HCT116 (cell line): ENCODE measurements at regions not wholly inside any gene's neighbourhood (a gene's known extent, or its start where the extent isn't known, plus 50 kb on each side); places are given as distances from the start of the nearest gene placed in this dataset.

Experiments used
- ATAC-seq: fragments of 200-7000 bp; cut with Tn5 transposase; 2 replicates; pipeline ENCODE4 v1.9.1; 2020; ENCODE audit warnings: mild to moderate bottlenecking, moderate library complexity
- BruUV-seq: library from RNA; stranded (reverse); fragments of 400-500 nt; replicated peaks from 2 replicates; lab custom pipeline; 2021; lab: Mats Ljungman, UMichigan
- CTCF ChIA-PET: fragments of 300-600 bp; sonication (Branson Sonifier 250); formaldehyde crosslinking; loops from one replicate; lab custom pipeline; 2021; ENCODE audit warnings: antibody characterized with exemption; lab: Charles Lee
- POLR2A ChIA-PET: fragments of 300-600, 350-600 bp; sonication (Branson Sonifier 250); formaldehyde crosslinking; loops from one replicate; lab custom pipeline; 2021; ENCODE audit warnings: antibody characterized with exemption; lab: Charles Lee
- RAD21 ChIA-PET, 2 experiments: fragments of 300-600 bp; sonication (Branson Sonifier 250); formaldehyde crosslinking; loops; one replicate each; lab custom pipeline; 2023; ENCODE audit warnings: low total read pairs in 2 of 2; ENCODE audit not compliant: uncharacterized antibody in 2 of 2, unreplicated experiment in 2 of 2, low non-redundant PET in 1 of 2; lab: Charles Lee
- DNase-seq: peaks from one replicate; pipeline ENCODE4 v3.0.0-alpha.2; 2010; ENCODE audit warnings: low read depth, low spot score
- H2AFZ ChIP-seq: fragments of 200-600 bp; shearing (Covaris generic), sonication (generic); 2 replicates; pipeline ENCODE4 v1.6.1; 2017; ENCODE audit warnings: low read depth, mixed run types, mixed read lengths, antibody characterized with exemption, low read length; ENCODE audit not compliant: poor library complexity, severe bottlenecking
- H3K27ac ChIP-seq: 2 replicates; pipeline ENCODE4 v1.5.1; 2012; ENCODE audit warnings: low read depth, low read length
- H3K27me3 ChIP-seq: fragments of 200-600 bp; sonication (generic); 2 replicates; pipeline ENCODE4 v1.6.1; 2016; ENCODE audit warnings: mixed run types, low read length, mixed read lengths; ENCODE audit not compliant: insufficient read depth
- H3K36me3 ChIP-seq, 2 experiments: fragments of 200-500 bp in 1 of 2; fragments of 200-600 bp in 1 of 2; sonication (Bioruptor generic) in 1 of 2; sonication (generic) in 1 of 2; 2 replicates each; pipeline versions ENCODE4 v1.5.1 to v1.6.1; 2014 to 2016; ENCODE audit warnings: low read length in 2 of 2, inconsistent platforms in 1 of 2, mixed read lengths in 1 of 2, mixed run types in 1 of 2; ENCODE audit not compliant: insufficient read depth in 2 of 2, control insufficient read depth in 1 of 2
- H3K4me1 ChIP-seq, 2 experiments: fragments of 200-600 bp in 1 of 2; sonication (generic) in 1 of 2; 2 replicates each; pipeline versions ENCODE4 v1.5.1 to v1.6.1; 2012 to 2017; ENCODE audit warnings: low read length in 2 of 2, inconsistent platforms in 1 of 2, mild to moderate bottlenecking in 1 of 2, mixed read lengths in 1 of 2, mixed run types in 1 of 2, moderate library complexity in 1 of 2; ENCODE audit not compliant: insufficient read depth in 2 of 2, control insufficient read depth in 1 of 2
- H3K4me2 ChIP-seq: fragments of 200-600 bp; sonication (generic); 2 replicates; pipeline ENCODE4 v1.6.1; 2017; ENCODE audit warnings: mixed run types, low read length, mixed read lengths
- H3K4me3 ChIP-seq, 2 experiments: fragments of 200-600 bp in 1 of 2; sonication (generic) in 1 of 2; replicated peaks in 1 of 2; 2 replicates each; pipeline ENCODE4 v1.5.1; 2011 to 2016; ENCODE audit warnings: low read length in 2 of 2, control low read depth in 1 of 2, low read depth in 1 of 2, mild to moderate bottlenecking in 1 of 2, mixed read lengths in 1 of 2, mixed run types in 1 of 2
- H3K79me2 ChIP-seq: fragments of 200-600 bp; sonication (generic); 2 replicates; pipeline ENCODE4 v1.6.1; 2017; ENCODE audit warnings: mild to moderate bottlenecking, mixed run types, low read length, moderate library complexity, mixed read lengths; ENCODE audit not compliant: insufficient read depth
- H3K9ac ChIP-seq: fragments of 200-600 bp; sonication (generic); 2 replicates; pipeline ENCODE4 v1.6.1; 2016; ENCODE audit warnings: low read length, mixed read lengths
- H3K9me2 ChIP-seq: fragments of 200-600 bp; sonication (generic), shearing (Covaris generic); 2 replicates; pipeline ENCODE4 v1.6.1; 2017; ENCODE audit warnings: mixed run types, mild to moderate bottlenecking, moderate library complexity; ENCODE audit not compliant: insufficient read depth
- H3K9me3 ChIP-seq, 2 experiments: fragments of 200-500 bp in 1 of 2; fragments of 200-600 bp in 1 of 2; sonication (Bioruptor generic) in 1 of 2; sonication (generic) in 1 of 2; 2 replicates each; pipeline ENCODE4 v1.6.1; 2014 to 2017; ENCODE audit warnings: low read length in 2 of 2, mixed read lengths in 2 of 2, inconsistent platforms in 1 of 2, low read depth in 1 of 2, mild to moderate bottlenecking in 1 of 2, mixed run types in 1 of 2, moderate library complexity in 1 of 2; ENCODE audit not compliant: control insufficient read depth in 1 of 2, insufficient read depth in 1 of 2
- H4K20me1 ChIP-seq: fragments of 200-600 bp; sonication (generic), shearing (Covaris generic); 2 replicates; pipeline ENCODE4 v1.6.1; 2017; ENCODE audit warnings: mixed run types, mild to moderate bottlenecking, moderate library complexity; ENCODE audit not compliant: insufficient read depth
- CBX3 ChIP-seq: IDR thresholded peaks from 2 replicates; pipeline ENCODE4 v1.6.1; 2012; ENCODE audit warnings: low read depth
- POLR2A ChIP-seq: IDR thresholded peaks from 2 replicates; pipeline ENCODE4 v1.7.0; 2011; ENCODE audit warnings: borderline replicate concordance; ENCODE audit not compliant: insufficient read depth, insufficient read length; ENCODE audit errors: extremely low read depth
- POLR2AphosphoS5 ChIP-seq: IDR thresholded peaks from 2 replicates; pipeline ENCODE4 v1.6.1; 2011; ENCODE audit warnings: mild to moderate bottlenecking, low read depth, low read length, moderate library complexity
- RAD21 ChIP-seq: IDR thresholded peaks from 2 replicates; pipeline ENCODE4 v1.6.1; 2012; ENCODE audit warnings: low read depth, mild to moderate bottlenecking
- SP1 ChIP-seq: IDR thresholded peaks from 2 replicates; pipeline ENCODE4 v1.6.1; 2012; ENCODE audit warnings: low read depth
- intact Hi-C: fragments of 100-400 bp; cut with micrococcal nuclease; formaldehyde crosslinking; loops from 2 replicates; pipeline ENCODE4 v1.10.0; 2022

DNA sequence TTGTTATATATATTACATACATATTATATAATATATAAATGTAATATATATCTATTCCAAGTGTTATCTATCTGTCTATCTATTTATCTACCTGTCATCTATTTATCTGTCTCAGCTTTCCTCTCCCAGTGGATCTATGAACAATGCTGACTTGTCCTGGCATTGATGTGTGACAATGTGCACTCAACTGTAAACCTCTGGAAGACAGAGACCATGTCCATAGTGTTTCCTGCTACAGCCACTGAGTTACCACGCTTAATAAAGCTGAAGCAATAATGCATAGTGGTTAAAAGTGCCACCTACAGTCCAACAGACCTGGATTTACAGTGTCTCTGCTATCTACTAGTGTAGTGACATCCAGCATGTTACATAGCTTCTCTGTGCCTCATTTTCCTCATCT lies 57.2 kb upstream of the TMED7 start:
- no peaks in the 10 kb centered on the region for H3K79me2 ChIP-seq
- BruUV-seq = no TSS peak
- no peaks in the 10 kb centered on the region for H3K9me3 ChIP-seq
- intact Hi-C loops = no loop called here
- no peaks in the 10 kb centered on the region; the same call in 1 of the 2 replicates for H3K9me2 ChIP-seq
- DNase-seq (no peak), ATAC-seq (0 out of 2 replicates have a peak, but pooled peaks have one; percentile 42)
- no peak overlapping the region for H3K27ac ChIP-seq
- ChIA-PET RAD21 (no interaction called here), CTCF (no interaction called here), POLR2A (no interaction called here)
- H2AFZ ChIP-seq = no peak overlapping the region
- no peaks in the 10 kb centered on the region for H3K36me3 ChIP-seq
- no peak overlapping the region for H3K4me2 ChIP-seq
- no peak overlapping the region for H3K9ac ChIP-seq
- TF ChIP-seq CBX3 (no peak), SP1 (no peak), POLR2A (no peak), RAD21 (0 out of 2 replicates have a peak, but pooled peaks have one; percentile 9), POLR2AphosphoS5 (no peak)
- no peaks in the 10 kb centered on the region for H4K20me1 ChIP-seq
- H3K4me3 ChIP-seq = no peak overlapping the region
- H3K27me3 ChIP-seq = no peaks in the 10 kb centered on the region
- no peaks in the 10 kb centered on the region for H3K4me1 ChIP-seq
